ENCODE measurements at regions not wholly inside any gene's neighbourhood (a gene's known extent, or its start where the extent isn't known, plus 50 kb on each side); places are given as distances from the start of the nearest gene placed in this dataset.
"Not testable (repeated sequence)": the region's sequence is repeated elsewhere in the genome, so short reads cannot be mapped to it uniquely, and the experiment has no call there.

GRCh38 chr7:32816409-32816948 is 75.1 kb downstream of the KBTBD2 start:
- FAIRE-seq; DNase-seq (ENCODE audit: insufficient read length, low spot score): not testable (repeated sequence)

GRCh38 chr7:32814779-32815178 is 76.8 kb downstream of the KBTBD2 start:
- FAIRE-seq; DNase-seq (ENCODE audit: insufficient read length, low spot score): not testable (repeated sequence)

- TF ChIP-seq POLR2A (IDR thresholded peaks at IDR 0.05; ENCODE audit: low read depth, low read length) = no peak
- no peak for TF ChIP-seq POU2F2 (IDR thresholded peaks at IDR 0.05; ENCODE audit: low read depth, low read length)
- no peak for TF ChIP-seq SPI1 (IDR thresholded peaks at IDR 0.05; ENCODE audit: low read depth, low read length)
- TF ChIP-seq PAX5 (IDR thresholded peaks at IDR 0.05; ENCODE audit: insufficient read depth, low read length, severe bottlenecking) = no peak
- no peak for TF ChIP-seq POLR2AphosphoS5 (IDR thresholded peaks at IDR 0.05; ENCODE audit: low read depth, low read length)
- no peak for TF ChIP-seq TAF1 (IDR thresholded peaks at IDR 0.05; ENCODE audit: low read depth, low read length)
- DNase-seq (ENCODE audit: insufficient read length, low spot score) (no peak), FAIRE-seq (no peak)
Measured at GRCh38 chr7:32809871-32810270, 81.7 kb downstream of the KBTBD2 start.

- TF ChIP-seq PAX5 (IDR thresholded peaks at IDR 0.05; ENCODE audit: insufficient read depth, low read length, severe bottlenecking) (no peak), SPI1 (IDR thresholded peaks at IDR 0.05; ENCODE audit: low read depth, low read length) (peak; percentile 52; the same call in 1 of the 2 replicates), POU2F2 (IDR thresholded peaks at IDR 0.05; ENCODE audit: low read depth, low read length) (no peak), POLR2AphosphoS5 (IDR thresholded peaks at IDR 0.05; ENCODE audit: low read depth, low read length) (no peak), TAF1 (IDR thresholded peaks at IDR 0.05; ENCODE audit: low read depth, low read length) (no peak), POLR2A (IDR thresholded peaks at IDR 0.05; ENCODE audit: low read depth, low read length) (no peak)
- no peak for DNase-seq (ENCODE audit: insufficient read length, low spot score)
- FAIRE-seq = no peak
Measured at GRCh38 chr7:32809347-32809746, 82.2 kb downstream of the KBTBD2 start.

- no peak for DNase-seq (ENCODE audit: insufficient read length, low spot score)
- TF ChIP-seq TAF1 (IDR thresholded peaks at IDR 0.05; ENCODE audit: low read depth, low read length) (no peak), PAX5 (IDR thresholded peaks at IDR 0.05; ENCODE audit: insufficient read depth, low read length, severe bottlenecking) (no peak), SPI1 (IDR thresholded peaks at IDR 0.05; ENCODE audit: low read depth, low read length) (no peak), POU2F2 (IDR thresholded peaks at IDR 0.05; ENCODE audit: low read depth, low read length) (no peak), POLR2AphosphoS5 (IDR thresholded peaks at IDR 0.05; ENCODE audit: low read depth, low read length) (no peak), POLR2A (IDR thresholded peaks at IDR 0.05; ENCODE audit: low read depth, low read length) (no peak)
- FAIRE-seq = no peak
Measured at GRCh38 chr7:32803406-32804141, 88.0 kb downstream of the KBTBD2 start.

- TF ChIP-seq TAF1 (IDR thresholded peaks at IDR 0.05; ENCODE audit: low read depth, low read length) (no peak), SPI1 (IDR thresholded peaks at IDR 0.05; ENCODE audit: low read depth, low read length) (no peak), POLR2AphosphoS5 (IDR thresholded peaks at IDR 0.05; ENCODE audit: low read depth, low read length) (no peak), PAX5 (IDR thresholded peaks at IDR 0.05; ENCODE audit: insufficient read depth, low read length, severe bottlenecking) (no peak), POU2F2 (IDR thresholded peaks at IDR 0.05; ENCODE audit: low read depth, low read length) (no peak), POLR2A (IDR thresholded peaks at IDR 0.05; ENCODE audit: low read depth, low read length) (no peak)
- DNase-seq (ENCODE audit: insufficient read length, low spot score) (no peak), FAIRE-seq (no peak)
Measured at GRCh38 chr7:32802305-32802910, 89.2 kb downstream of the KBTBD2 start.

- not testable (repeated sequence) for FAIRE-seq; DNase-seq (ENCODE audit: insufficient read length, low spot score)
Measured at GRCh38 chr7:32793053-32793452, 98.5 kb downstream of the KBTBD2 start.

GRCh38 chr7:32790766-32791430 is 100.7 kb downstream of the KBTBD2 start:
- FAIRE-seq; DNase-seq (ENCODE audit: insufficient read length, low spot score): not testable (repeated sequence)

- DNase-seq (ENCODE audit: insufficient read length, low spot score); FAIRE-seq: not testable (repeated sequence)
Measured at GRCh38 chr7:32789266-32789665, 102.3 kb downstream of the KBTBD2 start.

GRCh38 chr7:32788174-32788573 is 103.4 kb downstream of the KBTBD2 start:
- DNase-seq (ENCODE audit: insufficient read length, low spot score); FAIRE-seq: not testable (repeated sequence)

GRCh38 chr7:32785365-32785944 is 106.1 kb downstream of the KBTBD2 start:
- FAIRE-seq = not testable (repeated sequence)

GRCh38 chr7:32779895-32780294 is 111.7 kb downstream of the KBTBD2 start:
- DNase-seq (ENCODE audit: insufficient read length, low spot score); FAIRE-seq: not testable (repeated sequence)

More at GRCh38 chr7:32785365-32785944, 106.1 kb downstream of the KBTBD2 start:
- not testable (repeated sequence) for DNase-seq (ENCODE audit: insufficient read length, low spot score)
